HepG2 (cell line): ENCODE measurements at regions not wholly inside any gene's neighbourhood (a gene's known extent, or its start where the extent isn't known, plus 50 kb on each side); places are given as distances from the start of the nearest gene placed in this dataset.

Experiments used
- ATAC-seq: fragments of 200-7000 bp; cut with Tn5 transposase; 3 replicates; pipeline ENCODE4 v1.9.1; 2020; ENCODE audit warnings: mild to moderate bottlenecking, moderate library complexity
- BruUV-seq: library from RNA; stranded (reverse); fragments of 400-500 nt; replicated peaks from 2 replicates; lab custom pipeline; 2021; lab: Mats Ljungman, UMichigan
- CTCF ChIA-PET: fragments of 300-600 bp; formaldehyde crosslinking; extraction: SDS; loops from one replicate; lab custom pipeline; 2021; ENCODE audit warnings: low total read pairs, inconsistent platforms, low intra/inter-chr PET ratio; lab: Yijun Ruan, JAX
- POLR2A ChIA-PET: fragments of 350-600 bp; sonication (Branson Sonifier 250); formaldehyde crosslinking; loops from one replicate; lab custom pipeline; 2020; ENCODE audit warnings: antibody characterized with exemption, inconsistent platforms; lab: Yijun Ruan, JAX
- DNase-seq: peaks from one replicate; pipeline ENCODE4 v3.0.0-alpha.2; 2015; ENCODE audit warnings: low spot score
- FAIRE-seq: peaks from 3 replicates; lab custom pipeline; 2011; peaks lifted over from hg19 to GRCh38; lab: Jason Lieb, UNC
- H2AFZ ChIP-seq: one replicate; pipeline ENCODE4 v1.6.1; 2011; ENCODE audit warnings: low read length, inconsistent platforms
- H3K27ac ChIP-seq: fragments of 300-600 bp; 3 replicates; pipeline ENCODE4 v1.8.0; 2011; ENCODE audit warnings: mixed run types, mild to moderate bottlenecking, mixed read lengths, low read length, inconsistent platforms; ENCODE audit not compliant: insufficient read depth; ENCODE audit errors: extremely low read length
- H3K27me3 ChIP-seq, 2 experiments: fragments of 200-600 bp in 1 of 2; 2 replicates in 1 of 2; 3 replicates in 1 of 2; pipeline versions ENCODE4 v1.6.0 to v1.8.0; 2011; ENCODE audit warnings: low read length in 2 of 2, mild to moderate bottlenecking in 2 of 2, moderate library complexity in 2 of 2, inconsistent platforms in 1 of 2; ENCODE audit not compliant: insufficient read depth in 2 of 2, control insufficient read depth in 1 of 2
- H3K36me3 ChIP-seq, 2 experiments: fragments of 200-600 bp in 1 of 2; replicated peaks in 1 of 2; 2 replicates in 1 of 2; 3 replicates in 1 of 2; pipeline versions ENCODE4 v1.5.1 to v1.8.0; 2011; ENCODE audit warnings: low read length in 2 of 2, inconsistent platforms in 1 of 2; ENCODE audit not compliant: insufficient read depth in 2 of 2, control insufficient read depth in 1 of 2
- H3K4me1 ChIP-seq: 2 replicates; pipeline ENCODE4 v1.5.1; 2012; ENCODE audit warnings: low read length, inconsistent platforms; ENCODE audit not compliant: insufficient read depth
- H3K4me2 ChIP-seq: 2 replicates; pipeline ENCODE4 v1.6.0; 2011; ENCODE audit warnings: low read depth, low read length, inconsistent platforms
- H3K4me3 ChIP-seq, 3 experiments: fragments of 200-600 bp in 1 of 3; sonication (generic), shearing (Covaris generic) in 1 of 3; replicated peaks in 1 of 3; 2 replicates each; pipeline ENCODE4 v1.5.1; 2011 to 2016; ENCODE audit warnings: low read length in 3 of 3, inconsistent platforms in 2 of 3, low read depth in 2 of 3, mild to moderate bottlenecking in 2 of 3, control low read depth in 1 of 3, mixed read lengths in 1 of 3; ENCODE audit not compliant: insufficient read depth in 1 of 3
- H3K79me2 ChIP-seq: one replicate; pipeline ENCODE4 v1.6.1; 2011; ENCODE audit warnings: low read length, inconsistent platforms; ENCODE audit not compliant: insufficient read depth
- H3K9ac ChIP-seq: 2 replicates; pipeline ENCODE4 v1.6.0; 2011; ENCODE audit warnings: mild to moderate bottlenecking, low read depth, low read length, inconsistent platforms; ENCODE audit not compliant: insufficient read depth
- H3K9me3 ChIP-seq: 2 replicates; pipeline ENCODE4 v1.5.1; 2012; ENCODE audit warnings: mild to moderate bottlenecking, low read length
- H4K20me1 ChIP-seq: 2 replicates; pipeline ENCODE4 v1.6.0; 2011; ENCODE audit warnings: inconsistent platforms, mild to moderate bottlenecking, low read length, moderate library complexity; ENCODE audit not compliant: insufficient read depth
- KLF12 ChIP-seq: sonication (generic); formaldehyde crosslinking; IDR thresholded peaks from 2 replicates; pipeline ENCODE4 v1.4.0; 2020; ENCODE audit warnings: missing genetic modification reagents, borderline replicate concordance
- PAXIP1 ChIP-seq: sonication (generic); formaldehyde crosslinking; conservative IDR thresholded peaks from 2 replicates; pipeline ENCODE4 v1.4.0; 2020; ENCODE audit warnings: mild to moderate bottlenecking, missing genetic modification reagents, moderate library complexity
- ZNF225 ChIP-seq: sonication (generic); formaldehyde crosslinking; IDR thresholded peaks from 2 replicates; pipeline ENCODE4 v1.4.0; 2020; ENCODE audit warnings: mild to moderate bottlenecking, missing genetic modification reagents
- ZNF274 ChIP-seq: sonication (generic); formaldehyde crosslinking; IDR thresholded peaks from 2 replicates; pipeline ENCODE4 v1.5.1; 2020; ENCODE audit warnings: mild to moderate bottlenecking, missing genetic modification reagents
- ZNF557 ChIP-seq: sonication (generic); formaldehyde crosslinking; IDR thresholded peaks from 2 replicates; pipeline ENCODE4 v1.4.0; 2020; ENCODE audit warnings: missing genetic modification reagents
- ZNF883 ChIP-seq: sonication (generic); formaldehyde crosslinking; IDR thresholded peaks from 2 replicates; pipeline ENCODE4 v1.5.1; 2020; ENCODE audit warnings: mild to moderate bottlenecking, missing genetic modification reagents; ENCODE audit errors: not compliant biosample characterization
- WGBS: methylation state at CpG from one replicate; pipeline ENCODE4 v1.1.6; 2017; ENCODE audit warnings: low lambda C conversion rate; 5-methylcytosine and 5-hydroxymethylcytosine counted together
- in situ Hi-C: cut with HindIII; loops from 2 replicates; pipeline ENCODE4 v1.10.0; 2017; ENCODE audit warnings: low pct_unique_long_range_greater_than_20kb; ENCODE audit not compliant: extremely low pct_ligation_motif_present
- intact Hi-C: fragments of 100-400 bp; cut with micrococcal nuclease; formaldehyde crosslinking; loops from one replicate; pipeline ENCODE4 v1.10.0; 2022; ENCODE audit not compliant: unreplicated experiment

- POLR2A ChIA-PET: no interaction called here
- intact Hi-C loops: no loop called here
- no peak for FAIRE-seq
These were observed 55.4 kb downstream of the GSX1 start for GRCh38 chr13:27847669-27848068.

More at GRCh38 chr13:27847669-27848068, 55.4 kb downstream of the GSX1 start:
- no peak overlapping the region for H3K9ac ChIP-seq
- no peak overlapping the region for H3K27ac ChIP-seq
- H4K20me1 ChIP-seq: no peaks in the 10 kb centered on the region
- no peaks in the 10 kb centered on the region for H3K36me3 ChIP-seq
- TF ChIP-seq ZNF225 (CRISPR knock-in tag): no peak
- TF ChIP-seq ZNF274 (CRISPR knock-in tag): no peak
- no peak for TF ChIP-seq ZNF883 (CRISPR knock-in tag)
- TF ChIP-seq ZNF557 (CRISPR knock-in tag): no peak
- TF ChIP-seq KLF12 (CRISPR knock-in tag): no peak
- TF ChIP-seq PAXIP1 (CRISPR knock-in tag): no peak
- ATAC-seq: no peak
- H3K9me3 ChIP-seq: no peaks in the 10 kb centered on the region
- H3K4me3 ChIP-seq: no peak overlapping the region
- in situ Hi-C loops: no loop called here
- no peaks in the 10 kb centered on the region for H3K4me1 ChIP-seq
- no peak overlapping the region for H2AFZ ChIP-seq
- H3K79me2 ChIP-seq: no peaks in the 10 kb centered on the region
- H3K27me3 ChIP-seq: peaks cover 1 to 7% of the 10 kb centered on the region in 2 experiments; a peak in 2 of 5 replicates
- 61% methylated on average over 3 of the region's 3 CpGs for WGBS
- no peak for DNase-seq
- BruUV-seq: no TSS peak
- CTCF ChIA-PET: no interaction called here
- H3K4me2 ChIP-seq: no peak overlapping the region
